ENCODE measurements at regions not wholly inside any gene's neighbourhood (a gene's known extent, or its start where the extent isn't known, plus 50 kb on each side); places are given as distances from the start of the nearest gene placed in this dataset.

GRCh38 chr15:35151782-35152181 lies 66.7 kb upstream of the NANOGP8 start:
- 64% methylated on average over 8 of the region's 8 CpGs for WGBS (ENCODE audit: insufficient coverage, low coverage, missing lambda C conversion rate)
- DNase-seq (ENCODE audit: extremely low read depth in 1 of 4, low spot score in 3 of 4), result no peak
- H3K27me3 ChIP-seq (ENCODE audit: control insufficient read depth in 2 of 2, insufficient read depth in 2 of 2, low read length in 2 of 2), result no peaks in the 10 kb centered on the region
- ATAC-seq, result no peak
- FAIRE-seq, result no peak
- ChIA-PET CTCF (ENCODE audit: low intra/inter-chr PET ratio) (no interaction called here), POLR2A (no interaction called here)
- no peaks in the 10 kb centered on the region for H3K36me3 ChIP-seq (ENCODE audit: control insufficient read depth, insufficient read depth, low read length)
- 0 out of 2 replicates have a peak overlapping the region, but pooled peaks have one; percentile 34 for H2AFZ ChIP-seq (ENCODE audit: low read depth, low read length)
- H3K9ac ChIP-seq (ENCODE audit: insufficient read depth in 1 of 2, low read depth in 2 of 2, low read length in 2 of 2), result no peak overlapping the region
- BruUV-seq (replicated peaks), result no TSS peak
- no peaks in the 10 kb centered on the region for H3K9me3 ChIP-seq (replicated peaks; ENCODE audit: control insufficient read depth, insufficient read depth, low read depth, low read length)
- H4K20me1 ChIP-seq (replicated peaks; ENCODE audit: control insufficient read depth, insufficient read depth, low read length), result no peaks in the 10 kb centered on the region
- no peaks in the 10 kb centered on the region for H3K9me1 ChIP-seq (ENCODE audit: control insufficient read depth, insufficient read depth, low read length)
- in situ Hi-C loops (cut with MboI), result no loop called here
- H3K4me1 ChIP-seq (replicated peaks in 1 of 2; ENCODE audit: control insufficient read depth in 2 of 2, insufficient read depth in 2 of 2, low read length in 2 of 2), result no peaks in the 10 kb centered on the region
- intact Hi-C loops (cut with micrococcal nuclease), result no loop called here
- no peak overlapping the region for H3K27ac ChIP-seq (ENCODE audit: extremely low read depth, low read depth, low read length)
- no peak for TF ChIP-seq CSDE1 (IDR thresholded peaks at IDR 0.05)
- no peak for TF ChIP-seq TCF15 (CRISPR knock-in tag; IDR thresholded peaks at IDR 0.05)
- no peak overlapping the region for H3K4me3 ChIP-seq
- H3K79me2 ChIP-seq (ENCODE audit: control insufficient read depth, insufficient read depth, low read length), result no peaks in the 10 kb centered on the region
- H3K4me2 ChIP-seq (ENCODE audit: insufficient read depth, low read length), result no peak overlapping the region

GRCh38 chr15:35151381-35151780 lies 66.3 kb upstream of the NANOGP8 start:
- FAIRE-seq (no peak), ATAC-seq (no peak), DNase-seq (ENCODE audit: extremely low read depth in 1 of 4, low spot score in 3 of 4) (no peak)
- in situ Hi-C loops (cut with MboI), result no loop called here
- ChIA-PET CTCF (ENCODE audit: low intra/inter-chr PET ratio) (no interaction called here), POLR2A (no interaction called here)
- no TSS peak for BruUV-seq (replicated peaks)
- Histone ChIP-seq H3K36me3 (ENCODE audit: control insufficient read depth, insufficient read depth, low read length) (no peaks in the 10 kb centered on the region), H3K27ac (ENCODE audit: extremely low read depth, low read depth, low read length) (no peak overlapping the region), H3K9me3 (replicated peaks; ENCODE audit: control insufficient read depth, insufficient read depth, low read depth, low read length) (no peaks in the 10 kb centered on the region), H2AFZ (ENCODE audit: low read depth, low read length) (no peak overlapping the region), H3K4me3 (no peak overlapping the region), H3K4me1 (replicated peaks in 1 of 2; ENCODE audit: control insufficient read depth in 2 of 2, insufficient read depth in 2 of 2, low read length in 2 of 2) (no peaks in the 10 kb centered on the region), H3K9me1 (ENCODE audit: control insufficient read depth, insufficient read depth, low read length) (no peaks in the 10 kb centered on the region), H3K27me3 (ENCODE audit: control insufficient read depth in 2 of 2, insufficient read depth in 2 of 2, low read length in 2 of 2) (no peaks in the 10 kb centered on the region), H4K20me1 (replicated peaks; ENCODE audit: control insufficient read depth, insufficient read depth, low read length) (no peaks in the 10 kb centered on the region), H3K4me2 (ENCODE audit: insufficient read depth, low read length) (no peak overlapping the region), H3K79me2 (ENCODE audit: control insufficient read depth, insufficient read depth, low read length) (no peaks in the 10 kb centered on the region), H3K9ac (ENCODE audit: insufficient read depth in 1 of 2, low read depth in 2 of 2, low read length in 2 of 2) (no peak overlapping the region)
- WGBS (ENCODE audit: insufficient coverage, low coverage, missing lambda C conversion rate), result 79% methylated on average over 2 of the region's 2 CpGs
- intact Hi-C loops (cut with micrococcal nuclease), result no loop called here
- TF ChIP-seq CHAMP1 (IDR thresholded peaks at IDR 0.05) (no peak), ZNF318 (IDR thresholded peaks at IDR 0.05; ENCODE audit: borderline replicate concordance in 1 of 2, low read depth in 1 of 2) (no peak), MCM5 (IDR thresholded peaks at IDR 0.05; ENCODE audit: low read depth) (no peak), CBFA2T3 (IDR thresholded peaks at IDR 0.05) (no peak)
